Choroid plexus epithelial cell (primary cell): ENCODE measurements at regions not wholly inside any gene's neighbourhood (a gene's known extent, or its start where the extent isn't known, plus 50 kb on each side); places are given as distances from the start of the nearest gene placed in this dataset.

Source experiments
- DNase-seq: peaks from one replicate; pipeline ENCODE4 v3.0.0-alpha.2; 2010; ENCODE audit warnings: low read depth
- H3K4me3 ChIP-seq: 2 replicates; pipeline ENCODE4 v1.5.1; 2011; ENCODE audit warnings: low read depth, mild to moderate bottlenecking, control low read depth, low read length, moderate library complexity
- CTCF ChIP-seq: conservative IDR thresholded peaks from 2 replicates; pipeline ENCODE4 v1.5.1; 2011; ENCODE audit warnings: low read depth, mild to moderate bottlenecking, control low read depth, inconsistent platforms, low read length, moderate library complexity

GRCh38 chr15:53843869-53844569 lies 84.6 kb upstream of the WDR72 start:
- TF ChIP-seq CTCF = no peak
- H3K4me3 ChIP-seq = no peak overlapping the region
- no peak for DNase-seq

- no peak for DNase-seq
- TF ChIP-seq CTCF = no peak
- H3K4me3 ChIP-seq = no peak overlapping the region
Measured at GRCh38 chr15:53843166-53843565, 83.7 kb upstream of the WDR72 start.

GRCh38 chr15:53841651-53842050 lies 82.2 kb upstream of the WDR72 start:
- no peak for DNase-seq
- H3K4me3 ChIP-seq = no peak overlapping the region
- no peak for TF ChIP-seq CTCF

GRCh38 chr15:53840681-53841080 lies 81.2 kb upstream of the WDR72 start:
- TF ChIP-seq CTCF = no peak
- H3K4me3 ChIP-seq = no peak overlapping the region
- DNase-seq = no peak

- no peak for DNase-seq
- H3K4me3 ChIP-seq = no peak overlapping the region
- no peak for TF ChIP-seq CTCF
Measured at GRCh38 chr15:53837263-53837662, 77.8 kb upstream of the WDR72 start.

- no peak overlapping the region for H3K4me3 ChIP-seq
- TF ChIP-seq CTCF = no peak
- DNase-seq = no peak
Measured at GRCh38 chr15:53836618-53837017, 77.2 kb upstream of the WDR72 start.

GRCh38 chr15:53835309-53835708 lies 75.8 kb upstream of the WDR72 start:
- TF ChIP-seq CTCF = no peak
- DNase-seq = no peak
- H3K4me3 ChIP-seq = no peak overlapping the region
